ENCODE measurements at regions not wholly inside any gene's neighbourhood (a gene's known extent, or its start where the extent isn't known, plus 50 kb on each side); places are given as distances from the start of the nearest gene placed in this dataset.
"Not testable (repeated sequence)": the region's sequence is repeated elsewhere in the genome, so short reads cannot be mapped to it uniquely, and the experiment has no call there.

GRCh38 chr13:37473035-37473434 is 125.5 kb downstream of the POSTN start:
- peak; percentile 8 for DNase-seq

DNA sequence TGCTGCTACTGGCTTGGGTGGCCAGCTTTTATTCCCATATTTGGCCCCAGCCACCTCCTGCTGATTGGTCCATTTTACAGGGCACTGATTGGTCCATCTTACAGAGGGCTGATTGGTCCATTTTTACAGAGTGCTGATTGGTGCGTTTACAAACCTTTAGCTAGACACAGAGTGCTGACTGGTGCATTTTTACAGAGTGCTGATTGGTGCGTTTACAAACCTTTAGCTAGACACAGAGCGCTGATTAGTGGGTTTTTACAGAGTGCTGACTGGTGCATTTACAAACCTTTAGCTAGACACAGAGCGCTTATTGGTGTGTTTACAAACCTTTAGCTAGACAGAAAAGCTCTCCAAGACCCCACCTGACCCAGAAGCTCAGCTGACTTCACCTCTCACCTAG is 126.3 kb downstream of the POSTN start:
- DNase-seq: not testable (repeated sequence)

- DNase-seq: no peak
Observed at GRCh38 chr13:37460166-37460565, 138.4 kb downstream of the POSTN start.

- no peak for DNase-seq
Observed at GRCh38 chr13:37457612-37458011, 141.0 kb downstream of the POSTN start.

DNA sequence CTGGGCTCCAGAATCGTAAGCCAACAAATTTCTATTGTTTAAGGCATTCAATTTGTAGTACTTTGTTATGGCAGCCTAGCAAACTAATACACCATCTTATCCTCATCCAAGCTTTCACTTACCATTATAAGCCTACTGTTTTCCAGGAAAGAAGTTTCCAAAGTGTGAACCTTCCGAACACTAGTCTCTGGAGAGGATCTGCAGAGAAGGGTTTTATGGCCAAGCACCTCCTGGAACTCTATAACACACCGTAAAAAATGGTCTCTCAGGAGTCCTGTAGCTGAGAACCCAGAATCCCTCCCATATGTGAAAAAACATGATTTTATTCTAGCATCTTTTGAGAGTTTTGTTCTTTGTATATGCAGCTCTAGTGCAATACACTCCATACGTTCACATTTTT is 142.1 kb downstream of the POSTN start:
- no peak for DNase-seq

DNA sequence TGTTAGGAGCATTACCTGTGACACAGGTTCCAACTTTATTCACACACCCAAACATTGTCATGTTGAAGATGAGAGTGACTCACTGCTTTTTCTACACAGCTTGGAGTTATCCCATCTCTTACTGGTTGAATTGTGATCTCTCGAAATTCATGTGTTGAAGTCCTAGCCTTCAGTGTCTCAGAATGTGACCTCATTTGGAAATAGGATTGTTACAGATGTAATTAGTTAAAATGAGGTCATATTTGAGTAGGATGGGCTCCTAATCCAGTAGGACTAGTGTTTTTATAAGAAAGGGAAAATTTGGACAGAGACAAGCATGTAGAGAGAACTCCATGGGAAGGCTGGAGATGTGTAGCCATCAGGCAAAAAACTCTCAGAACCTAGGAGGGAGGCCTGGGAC is 142.5 kb downstream of the POSTN start:
- no peak for DNase-seq

GRCh38 chr13:37453246-37453645 is 145.3 kb downstream of the POSTN start:
- no peak for DNase-seq

- no peak for DNase-seq
Observed at GRCh38 chr13:37450276-37450675, 148.3 kb downstream of the POSTN start.

GRCh38 chr13:37448153-37448552 is 150.4 kb downstream of the POSTN start:
- DNase-seq: no peak

DNA sequence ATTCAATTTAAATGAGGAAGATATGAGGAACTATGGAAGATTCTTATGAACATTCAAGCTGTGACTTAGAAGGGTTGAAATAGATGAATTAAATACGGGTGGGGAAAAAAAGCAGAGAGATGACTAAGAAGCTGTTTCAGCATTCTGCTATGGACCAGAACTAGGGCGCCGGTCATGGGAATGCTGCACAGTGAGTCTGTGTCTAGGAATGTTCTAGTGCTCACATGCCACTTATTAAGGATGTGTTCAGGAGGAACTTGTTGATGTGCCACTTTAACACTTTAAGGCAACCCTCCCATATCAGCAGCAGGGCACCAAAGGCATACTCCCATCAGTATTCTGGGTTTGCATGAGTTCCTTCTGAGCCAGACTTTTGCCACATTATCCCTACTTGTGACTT is 152.1 kb downstream of the POSTN start:
- no peak for DNase-seq

- DNase-seq: no peak
Observed at GRCh38 chr13:37443538-37443937, 155.0 kb downstream of the POSTN start.

DNA sequence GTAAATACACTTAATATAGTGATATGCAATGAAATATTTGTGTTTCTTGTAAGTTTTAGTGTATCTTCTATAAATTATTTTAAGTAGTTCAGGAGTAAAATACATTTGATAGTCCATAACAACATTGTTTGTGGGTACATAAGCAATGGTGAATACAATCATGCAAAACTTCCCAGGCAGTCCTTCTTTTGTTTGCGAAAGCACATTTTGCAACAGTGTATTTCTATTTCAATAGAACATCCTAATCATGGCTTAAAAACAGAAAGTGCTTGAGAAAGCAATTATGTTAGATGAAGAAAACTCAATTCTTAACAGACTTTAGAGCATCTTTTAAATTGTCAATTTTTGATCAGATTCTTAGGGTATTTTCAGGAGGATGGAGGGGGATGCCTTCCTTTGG is 155.6 kb downstream of the POSTN start:
- no peak for DNase-seq

DNA sequence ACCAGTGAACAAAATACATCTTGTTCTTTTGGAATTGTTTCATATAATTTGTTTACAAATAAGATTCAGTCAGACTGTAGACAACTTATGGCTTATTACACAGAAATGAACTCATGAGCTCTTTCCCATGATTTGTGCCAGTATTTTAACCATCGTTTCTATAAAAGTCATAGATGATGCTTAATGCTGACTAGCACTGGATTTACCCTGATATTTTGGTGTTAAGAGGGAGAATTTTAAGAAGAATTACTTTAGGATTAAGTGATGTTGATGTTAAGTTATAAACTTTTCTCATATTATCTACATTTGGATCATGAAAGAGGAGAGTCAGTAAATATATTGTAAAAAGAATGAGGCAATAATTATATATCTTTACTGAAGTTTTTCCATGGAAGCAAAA is 162.7 kb downstream of the POSTN start:
- DNase-seq: no peak

DNA sequence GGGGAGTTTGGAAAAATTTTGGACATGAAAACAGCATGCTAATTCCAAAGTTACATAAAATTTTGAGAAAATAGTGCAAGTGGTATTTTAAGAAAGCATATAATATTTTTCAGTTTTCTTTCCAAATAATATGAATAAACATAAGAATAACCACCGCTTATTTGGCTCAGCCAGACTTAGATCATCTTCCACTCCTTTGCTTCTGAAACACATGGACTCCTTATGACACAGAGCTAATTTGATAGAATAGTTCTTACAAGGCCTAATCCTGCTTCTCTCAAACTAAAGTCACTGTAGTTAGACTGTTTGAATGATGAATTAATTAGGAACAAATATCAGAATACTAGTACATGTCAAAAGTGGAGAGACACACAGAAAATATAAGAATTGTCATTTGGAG is 165.5 kb downstream of the POSTN start:
- DNase-seq: no peak

- DNase-seq: no peak
Observed at GRCh38 chr13:37429976-37430375, 168.6 kb downstream of the POSTN start.

DNA sequence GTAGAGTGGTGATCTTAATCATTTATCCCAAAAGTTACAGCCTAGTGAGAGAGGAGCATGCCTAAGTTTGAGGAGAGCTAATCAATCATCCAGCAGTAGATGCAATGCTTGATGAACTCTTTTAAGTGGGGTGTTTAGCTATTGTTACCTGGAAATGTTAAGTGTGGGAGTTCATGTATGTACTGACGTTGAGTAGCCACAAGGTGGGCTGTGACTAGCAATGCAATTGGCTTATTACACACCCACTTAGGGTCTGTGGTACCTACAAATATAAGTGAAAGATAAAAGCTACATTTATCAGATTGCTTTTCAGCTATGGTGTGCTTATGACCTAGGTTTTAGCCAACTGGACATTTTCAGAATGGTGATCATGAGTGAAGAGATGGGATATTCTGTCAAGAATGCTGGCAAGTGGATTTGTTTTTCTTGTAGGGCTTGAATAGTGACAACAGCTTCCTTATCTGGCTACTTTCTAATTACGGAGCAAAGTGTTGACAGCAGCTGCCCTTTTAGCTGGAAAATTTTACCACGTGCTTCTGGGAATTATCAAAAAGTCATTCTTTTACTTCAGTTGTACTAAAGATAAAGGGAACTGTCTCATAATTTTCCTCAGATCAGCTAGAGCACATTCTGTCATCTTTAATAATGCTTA is 170.6 kb downstream of the POSTN start:
- DNase-seq: peak; percentile 11

DNA sequence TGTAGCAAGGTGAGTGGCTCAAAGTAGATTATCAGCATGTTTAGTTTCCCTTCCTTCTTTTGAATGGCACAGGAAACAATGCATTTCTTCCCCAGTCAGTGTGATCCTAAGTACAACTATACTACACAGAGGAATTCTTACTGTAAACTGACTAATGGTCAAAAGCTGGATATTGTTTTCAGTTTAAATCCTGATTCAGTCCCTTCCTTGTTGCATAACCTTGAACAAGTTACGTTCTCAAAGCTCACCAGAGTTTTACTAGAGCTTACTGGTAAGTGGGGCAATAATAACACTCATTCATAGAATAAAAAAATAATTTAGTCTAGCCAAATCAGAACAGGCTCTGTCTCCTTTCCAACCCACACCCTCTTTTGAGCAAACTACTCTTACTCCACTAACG is 180.1 kb downstream of the POSTN start:
- no peak for DNase-seq

DNA sequence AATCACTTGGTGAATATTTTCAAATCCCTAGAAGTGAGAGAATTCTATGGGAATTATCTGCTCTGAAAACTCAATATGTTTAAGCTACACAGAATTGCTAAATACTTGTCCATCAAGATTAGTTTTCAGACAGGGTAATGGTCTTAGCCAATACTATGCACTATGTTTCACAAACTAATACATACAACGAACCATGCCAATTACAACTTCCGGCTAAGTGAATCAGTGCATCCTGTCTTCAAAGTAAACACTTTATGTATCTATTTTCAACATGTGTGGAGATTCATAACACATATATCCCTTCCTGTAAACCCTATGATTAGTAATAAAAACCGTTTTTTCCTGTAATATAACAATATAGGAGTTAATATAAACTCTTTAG is 181.5 kb downstream of the POSTN start:
- DNase-seq: no peak

GRCh38 chr13:37416291-37417059 is 182.1 kb downstream of the POSTN start:
- no peak for DNase-seq

DNA sequence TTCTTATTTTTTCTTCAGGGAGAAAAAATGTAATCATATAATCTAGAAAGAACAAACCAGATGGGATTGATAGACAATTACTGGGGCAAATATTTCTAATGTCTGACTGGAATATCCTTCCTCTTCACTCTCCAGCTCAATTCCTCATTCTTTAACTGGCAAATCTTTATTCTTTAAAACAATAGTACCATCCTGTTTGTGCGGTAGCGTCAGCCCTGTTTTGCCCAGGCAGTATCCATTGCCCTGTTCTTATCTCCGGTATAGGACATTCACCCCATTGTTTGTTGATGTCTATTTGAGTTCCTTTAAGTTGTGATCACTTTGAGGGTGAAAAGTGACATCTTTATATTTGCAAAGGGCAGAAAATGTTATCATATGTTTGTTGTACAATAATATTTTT is 185.4 kb downstream of the POSTN start:
- DNase-seq: no peak

DNA sequence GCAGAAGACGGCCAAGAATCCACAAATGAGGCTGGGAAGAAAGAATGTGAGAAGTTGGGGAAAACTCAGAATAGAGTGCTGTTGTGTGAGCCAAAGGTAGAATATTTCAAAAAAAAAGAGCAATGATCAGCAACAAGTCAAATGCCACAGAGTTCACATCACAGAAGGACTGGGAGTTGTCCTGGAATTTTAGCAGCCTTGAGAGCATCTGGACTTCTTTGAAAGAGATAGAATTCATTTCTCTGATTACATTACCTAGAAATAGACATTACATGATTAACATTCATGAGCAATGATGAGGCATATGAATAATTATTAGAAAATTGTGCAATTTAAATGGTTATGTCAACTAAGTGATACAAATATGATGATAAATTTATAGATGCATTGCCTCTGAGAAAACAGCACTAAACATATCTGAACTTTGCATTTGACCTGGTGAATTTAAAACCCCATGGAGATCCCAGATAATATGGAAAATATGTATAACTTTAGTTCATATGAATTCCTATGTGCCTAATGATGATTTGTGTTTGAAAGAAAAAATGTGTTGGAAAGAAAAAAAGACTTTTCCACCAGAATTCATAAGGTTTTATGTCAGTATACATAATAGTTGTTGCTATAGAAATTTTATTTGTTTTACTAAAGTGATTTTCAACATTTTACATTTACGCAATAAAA is 186.2 kb downstream of the POSTN start:
- DNase-seq: no peak

GRCh38 chr13:37410316-37410715 is 188.3 kb downstream of the POSTN start:
- DNase-seq: no peak

GRCh38 chr13:37409756-37410155 is 188.8 kb downstream of the POSTN start:
- DNase-seq: no peak

DNA sequence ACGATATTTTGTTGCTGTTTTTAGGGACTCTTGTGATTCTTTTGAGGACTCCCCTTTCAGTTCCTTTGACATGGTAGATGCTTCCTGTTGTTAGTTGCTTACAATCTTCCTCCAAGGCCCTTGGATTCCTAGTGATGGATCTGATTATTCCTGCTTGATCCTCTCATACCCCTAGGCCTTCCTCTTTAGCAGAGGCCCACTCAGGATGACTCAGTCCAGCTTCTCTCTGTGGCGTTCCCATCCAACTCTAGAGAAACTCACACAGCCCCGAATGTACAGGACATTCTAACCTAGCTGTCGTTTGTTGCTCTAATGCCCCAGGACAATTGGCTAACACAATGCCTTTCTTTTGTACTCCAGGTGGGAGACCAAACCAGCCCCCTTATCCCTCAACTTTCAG is 191.4 kb downstream of the POSTN start:
- DNase-seq: no peak

Measured in DMS53 (cell line).